OCI-LY3 (cell line): ENCODE measurements at regions not wholly inside any gene's neighbourhood (a gene's known extent, or its start where the extent isn't known, plus 50 kb on each side); places are given as distances from the start of the nearest gene placed in this dataset.

Experiments
- H2AFZ ChIP-seq: fragments of 200-600, 300-600 bp; shearing (Covaris generic); 2 replicates; pipeline ENCODE4 v1.6.0; 2014; ENCODE audit warnings: antibody characterized with exemption, low read depth, low read length
- H3K27ac ChIP-seq: fragments of 200-600, 300-600 bp; sonication (generic); 2 replicates; pipeline ENCODE4 v1.5.1; 2014; ENCODE audit warnings: mild to moderate bottlenecking, low read length, moderate library complexity, mixed read lengths
- H3K27me3 ChIP-seq: fragments of 200-600, 300-600 bp; sonication (generic); 2 replicates; pipeline ENCODE4 v1.6.1; 2014; ENCODE audit warnings: low read depth, low read length, mixed read lengths
- H3K36me3 ChIP-seq: fragments of 200-600, 300-600 bp; sonication (generic); replicated peaks from 2 replicates; pipeline ENCODE3; 2014; ENCODE audit warnings: low read depth, low read length, mixed read lengths
- H3K4me1 ChIP-seq: fragments of 300-600, 200-600 bp; sonication (generic); 2 replicates; pipeline ENCODE4 v1.6.1; 2014; ENCODE audit warnings: low read length, mixed read lengths
- H3K4me2 ChIP-seq: fragments of 200-600, 300-600 bp; sonication (generic); 2 replicates; pipeline ENCODE4 v1.6.1; 2014; ENCODE audit warnings: low read length, mixed read lengths
- H3K4me3 ChIP-seq: fragments of 300-600, 200-600 bp; sonication (generic); 2 replicates; pipeline ENCODE4 v1.5.1; 2014; ENCODE audit warnings: antibody characterized with exemption, mild to moderate bottlenecking, low read length, moderate library complexity
- H3K79me2 ChIP-seq: fragments of 300-600, 200-600 bp; shearing (Covaris generic); 2 replicates; pipeline ENCODE4 v1.6.1; 2014; ENCODE audit warnings: mild to moderate bottlenecking, low read length, mixed read lengths
- H3K9ac ChIP-seq: fragments of 300-600, 200-600 bp; shearing (Covaris generic); 2 replicates; pipeline ENCODE4 v1.6.0; 2014; ENCODE audit warnings: mild to moderate bottlenecking, low read length, moderate library complexity
- H3K9me3 ChIP-seq: fragments of 200-600, 300-600 bp; shearing (Covaris generic); 2 replicates; pipeline ENCODE4 v1.6.1; 2014; ENCODE audit warnings: low read length, mixed read lengths; ENCODE audit not compliant: insufficient read depth
- H4K20me1 ChIP-seq: fragments of 200-600, 300-600 bp; sonication (generic); 2 replicates; pipeline ENCODE4 v1.6.1; 2016; ENCODE audit warnings: low read length, mixed read lengths; ENCODE audit not compliant: insufficient read depth
- CTCF ChIP-seq: fragments of 200-600, 300-600 bp; sonication (generic); IDR thresholded peaks from 2 replicates; pipeline ENCODE4 v1.5.1; 2014; ENCODE audit warnings: antibody characterized with exemption, low read length, low read depth
- EZH2phosphoT487 ChIP-seq: fragments of 200-600 bp; shearing (Covaris generic); IDR thresholded peaks from 2 replicates; pipeline ENCODE4 v1.6.1; 2018; ENCODE audit warnings: antibody characterized with exemption, mixed run types, low read depth

GRCh38 chr3:40996382-40996781, 202.9 kb upstream of the CTNNB1 start:
- TF ChIP-seq CTCF: no peak
- peaks cover 14% of the 10 kb centered on the region; the same call in 1 of the 2 replicates for H3K27me3 ChIP-seq
- no peaks in the 10 kb centered on the region for H4K20me1 ChIP-seq
- H3K4me2 ChIP-seq: no peak overlapping the region
- no peak overlapping the region for H3K9ac ChIP-seq
- no peaks in the 10 kb centered on the region for H3K4me1 ChIP-seq
- no peaks in the 10 kb centered on the region for H3K9me3 ChIP-seq
- no peak overlapping the region for H3K4me3 ChIP-seq
- no peak overlapping the region for H2AFZ ChIP-seq
- no peaks in the 10 kb centered on the region for H3K36me3 ChIP-seq
- H3K27ac ChIP-seq: no peak overlapping the region
- no peaks in the 10 kb centered on the region for H3K79me2 ChIP-seq

- Histone ChIP-seq H3K4me2 (no peak overlapping the region), H3K9me3 (no peaks in the 10 kb centered on the region), H3K4me3 (no peak overlapping the region), H4K20me1 (no peaks in the 10 kb centered on the region), H3K27ac (no peak overlapping the region), H3K36me3 (no peaks in the 10 kb centered on the region), H3K79me2 (no peaks in the 10 kb centered on the region), H3K4me1 (no peaks in the 10 kb centered on the region), H3K9ac (no peak overlapping the region), H2AFZ (no peak overlapping the region), H3K27me3 (peaks cover 14% of the 10 kb centered on the region; the same call in 1 of the 2 replicates)
- TF ChIP-seq EZH2phosphoT487 (no peak), CTCF (no peak)
Measured at GRCh38 chr3:40996827-40997710, 202.2 kb upstream of the CTNNB1 start.

GRCh38 chr3:40997711-40998519, 201.4 kb upstream of the CTNNB1 start:
- H3K79me2 ChIP-seq: no peaks in the 10 kb centered on the region
- H3K27ac ChIP-seq: no peak overlapping the region
- no peak overlapping the region for H2AFZ ChIP-seq
- H3K4me1 ChIP-seq: no peaks in the 10 kb centered on the region
- H3K27me3 ChIP-seq: peaks cover 16% of the 10 kb centered on the region; the same call in 1 of the 2 replicates
- no peaks in the 10 kb centered on the region for H3K9me3 ChIP-seq
- no peak overlapping the region for H3K9ac ChIP-seq
- H3K36me3 ChIP-seq: no peaks in the 10 kb centered on the region
- no peak for TF ChIP-seq EZH2phosphoT487
- TF ChIP-seq CTCF: no peak
- H3K4me2 ChIP-seq: no peak overlapping the region
- no peaks in the 10 kb centered on the region for H4K20me1 ChIP-seq
- no peak overlapping the region for H3K4me3 ChIP-seq

- TF ChIP-seq EZH2phosphoT487: no peak
- TF ChIP-seq CTCF: no peak
- H3K9me3 ChIP-seq: no peaks in the 10 kb centered on the region
- no peak overlapping the region for H3K4me2 ChIP-seq
- no peak overlapping the region for H2AFZ ChIP-seq
- H3K4me1 ChIP-seq: no peaks in the 10 kb centered on the region
- no peak overlapping the region for H3K4me3 ChIP-seq
- H3K79me2 ChIP-seq: no peaks in the 10 kb centered on the region
- no peaks in the 10 kb centered on the region for H3K36me3 ChIP-seq
- peaks cover 28% of the 10 kb centered on the region for H3K27me3 ChIP-seq
- H3K27ac ChIP-seq: no peak overlapping the region
- no peaks in the 10 kb centered on the region for H4K20me1 ChIP-seq
- H3K9ac ChIP-seq: no peak overlapping the region
Measured at GRCh38 chr3:40999682-41000081, 199.6 kb upstream of the CTNNB1 start.
